Epidermal melanocyte (primary cell): ENCODE measurements at regions not wholly inside any gene's neighbourhood (a gene's known extent, or its start where the extent isn't known, plus 50 kb on each side); places are given as distances from the start of the nearest gene placed in this dataset.

Experiments
- DNase-seq: peaks from one replicate; pipeline ENCODE4 v3.0.0; 2011; ENCODE audit warnings: low spot score; ENCODE audit not compliant: insufficient read length

- no peak for DNase-seq
These were observed 696.9 kb downstream of the DNAJB9 start for GRCh38 chr7:109266610-109267009.

GRCh38 chr7:109276348-109276747 lies 706.7 kb downstream of the DNAJB9 start:
- DNase-seq = no peak

- no peak for DNase-seq
These were observed 713.1 kb downstream of the DNAJB9 start for GRCh38 chr7:109282726-109283125.

GRCh38 chr7:109284943-109285342 lies 715.3 kb downstream of the DNAJB9 start:
- no peak for DNase-seq

- DNase-seq = no peak
These were observed 725.5 kb downstream of the DNAJB9 start for GRCh38 chr7:109295158-109295557.

- DNase-seq = no peak
These were observed 739.1 kb downstream of the DNAJB9 start for GRCh38 chr7:109308816-109309215.

GRCh38 chr7:109309790-109310189 lies 740.1 kb downstream of the DNAJB9 start:
- no peak for DNase-seq

- DNase-seq = no peak
These were observed 748.5 kb downstream of the DNAJB9 start for GRCh38 chr7:109318136-109318535.

GRCh38 chr7:109322833-109323232 lies 753.2 kb downstream of the DNAJB9 start:
- no peak for DNase-seq

GRCh38 chr7:109331423-109331822 lies 761.7 kb downstream of the DNAJB9 start:
- DNase-seq = no peak

- no peak for DNase-seq
These were observed 766.3 kb downstream of the DNAJB9 start for GRCh38 chr7:109335951-109336350.

GRCh38 chr7:109336531-109336930 lies 766.9 kb downstream of the DNAJB9 start:
- no peak for DNase-seq

GRCh38 chr7:109343678-109344077 lies 774.0 kb downstream of the DNAJB9 start:
- DNase-seq = no peak

- DNase-seq = no peak
These were observed 781.8 kb downstream of the DNAJB9 start for GRCh38 chr7:109351493-109351892.

- DNase-seq = no peak
These were observed 784.3 kb downstream of the DNAJB9 start for GRCh38 chr7:109354000-109354399.

GRCh38 chr7:109354552-109354951 lies 784.9 kb downstream of the DNAJB9 start:
- no peak for DNase-seq

- DNase-seq = no peak
These were observed 806.1 kb downstream of the DNAJB9 start for GRCh38 chr7:109375823-109376222.

GRCh38 chr7:109376576-109376975 lies 806.9 kb downstream of the DNAJB9 start:
- no peak for DNase-seq

GRCh38 chr7:109377076-109377884 lies 807.6 kb downstream of the DNAJB9 start:
- no peak for DNase-seq

- no peak for DNase-seq
These were observed 817.3 kb downstream of the DNAJB9 start for GRCh38 chr7:109386959-109387358.

- DNase-seq = no peak
These were observed 817.9 kb downstream of the DNAJB9 start for GRCh38 chr7:109387530-109387929.

- no peak for DNase-seq
These were observed 821.6 kb downstream of the DNAJB9 start for GRCh38 chr7:109391240-109391639.

- DNase-seq = no peak
These were observed 832.4 kb downstream of the DNAJB9 start for GRCh38 chr7:109402107-109402506.
